SKM-1 treated with dmso at 0.1 percent for 144 hours (cell line): ENCODE measurements at regions not wholly inside any gene's neighbourhood (a gene's known extent, or its start where the extent isn't known, plus 50 kb on each side); places are given as distances from the start of the nearest gene placed in this dataset.
A peak's percentile ranks its signal among the peaks of the same experiment; 100 is the strongest.

Experiments
- DNase-seq: peaks from one replicate; lab custom pipeline; 2025; ENCODE audit not compliant: unreplicated experiment; lab: John Stamatoyannopoulos, UW

DNA sequence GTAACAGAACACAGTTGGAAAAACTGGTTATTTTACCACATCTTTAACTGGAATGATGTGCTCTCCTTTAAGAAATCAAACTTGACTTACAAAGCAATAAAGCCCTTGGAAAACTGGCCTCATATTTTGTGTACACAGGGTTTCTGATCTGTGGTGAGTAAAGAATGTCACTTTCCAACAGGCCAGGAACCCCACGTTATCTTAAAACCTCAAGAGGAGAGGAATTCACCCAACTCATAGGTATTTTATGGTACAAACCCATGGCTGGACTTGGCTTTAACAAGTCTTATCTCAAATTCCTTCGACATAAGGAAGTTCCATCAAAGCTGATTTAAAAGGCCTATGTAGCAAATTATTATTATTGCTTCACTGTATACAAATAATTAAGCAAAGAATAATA lies 1735.1 kb downstream of the PCDH7 start:
- no peak for DNase-seq

DNA sequence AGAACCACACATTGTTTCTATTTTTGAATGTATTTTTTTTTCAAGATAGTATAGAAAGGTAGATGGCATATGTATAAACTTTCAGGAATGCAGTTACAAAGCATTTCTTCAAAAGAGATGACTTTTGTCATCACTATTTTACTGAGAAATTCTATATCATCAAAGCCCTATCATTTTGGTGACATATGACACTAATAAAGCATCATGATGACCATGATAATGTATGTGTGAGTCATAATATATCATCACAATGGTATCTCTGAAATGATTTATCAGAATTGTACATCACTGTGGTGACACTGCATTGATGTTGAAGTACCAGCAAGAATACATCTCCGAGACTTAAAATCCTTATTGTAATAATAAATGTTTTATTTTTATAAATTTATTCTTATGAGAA lies 1740.8 kb downstream of the PCDH7 start:
- no peak for DNase-seq

DNA sequence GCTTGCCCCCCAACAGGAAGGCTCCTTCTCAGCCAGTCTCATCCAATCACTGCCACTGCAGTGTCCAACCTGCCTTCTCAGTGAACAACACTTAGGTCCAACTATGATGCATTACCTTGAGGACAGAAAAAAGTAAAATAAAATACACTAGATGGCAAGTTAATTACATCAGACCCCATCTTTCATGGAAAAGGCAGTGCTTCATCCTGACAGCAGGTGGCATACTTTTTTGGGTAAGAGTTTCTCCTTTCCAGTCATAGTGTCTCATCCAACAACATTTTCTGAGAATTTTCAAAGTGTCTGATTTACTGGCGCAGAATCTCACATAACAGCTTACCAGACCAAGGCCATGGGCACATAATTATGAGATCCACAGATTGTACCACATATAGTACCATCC lies 1742.8 kb downstream of the PCDH7 start:
- peak; percentile 3 for DNase-seq

DNA sequence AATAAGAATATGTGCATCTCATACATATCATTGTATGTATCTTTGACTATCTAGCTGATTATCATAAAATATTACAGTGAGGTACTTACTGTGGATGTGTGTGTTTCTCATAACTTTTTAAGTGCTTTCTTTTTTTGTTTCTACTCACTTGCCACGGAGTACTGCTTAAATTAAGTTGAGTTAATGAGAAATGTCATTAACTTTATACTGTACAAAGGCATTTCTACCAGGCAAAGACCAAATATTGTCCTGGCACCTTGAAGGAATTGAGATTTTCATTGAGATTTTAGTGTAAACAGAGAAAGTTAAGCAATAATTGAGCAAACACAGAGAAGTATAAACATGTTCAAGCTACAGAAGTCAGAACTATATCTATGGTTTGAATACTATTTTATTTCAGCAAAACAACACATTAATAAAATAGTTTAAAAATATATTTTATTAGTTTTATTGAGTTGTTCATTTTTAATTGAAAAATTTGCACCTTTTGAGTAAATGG lies 1750.0 kb downstream of the PCDH7 start:
- DNase-seq = no peak

DNA sequence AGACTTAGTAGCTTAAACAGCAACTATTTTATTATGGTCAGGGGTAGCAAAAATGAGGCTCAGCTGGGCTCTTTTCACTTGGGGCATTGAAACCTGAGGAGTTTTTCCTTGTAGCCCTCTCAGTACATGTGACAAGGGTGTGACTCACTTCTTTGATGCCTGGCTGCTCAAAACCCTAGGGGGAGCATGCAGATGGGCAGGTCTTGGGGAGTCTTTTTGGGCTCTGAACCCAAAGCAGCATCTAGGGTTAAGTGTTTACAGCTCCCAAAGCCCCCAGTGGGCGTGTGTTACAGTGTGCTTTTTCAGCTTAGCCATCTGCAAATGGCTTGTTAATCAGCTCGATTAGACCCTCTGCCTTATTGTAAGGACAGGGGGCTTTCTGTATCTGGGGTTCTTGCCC lies 1752.7 kb downstream of the PCDH7 start:
- no peak for DNase-seq

DNA sequence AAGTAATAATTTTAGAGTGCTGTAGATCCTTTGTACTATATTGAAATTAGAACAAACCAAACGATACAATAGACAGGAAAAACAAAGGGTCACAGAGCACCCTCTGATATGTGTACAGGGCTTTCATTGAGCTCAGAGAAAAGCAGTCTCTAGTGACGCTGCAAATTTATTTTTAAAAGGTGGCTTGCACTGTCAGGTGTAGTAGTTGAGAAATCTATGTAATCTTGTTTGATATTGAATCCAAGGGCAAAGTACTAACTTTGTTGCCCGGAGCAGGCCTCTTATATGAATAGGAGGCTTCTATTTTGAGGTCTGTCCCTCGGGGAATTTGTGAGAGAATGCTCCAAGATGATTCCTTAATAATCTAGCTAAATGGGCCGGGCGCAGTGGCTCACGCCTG lies 1755.5 kb downstream of the PCDH7 start:
- no peak for DNase-seq

DNA sequence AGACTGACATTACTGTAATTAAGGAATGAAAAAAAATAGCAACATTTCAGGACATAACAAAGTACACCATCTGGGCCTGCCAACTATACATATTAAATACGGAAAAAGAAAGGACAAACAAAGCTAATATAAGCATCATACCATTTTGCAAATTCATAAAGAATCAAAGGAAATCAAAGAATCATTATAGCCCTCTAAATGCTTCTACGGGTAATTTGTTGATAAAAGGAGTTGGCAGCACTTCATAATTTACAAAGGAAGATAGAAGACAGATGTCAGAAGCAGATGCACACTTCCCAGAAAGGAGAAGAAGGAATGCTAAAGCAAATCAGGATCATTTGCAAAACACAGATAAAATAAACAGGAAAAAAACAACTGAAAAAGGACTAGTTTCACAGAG lies 1757.3 kb downstream of the PCDH7 start:
- no peak for DNase-seq

DNA sequence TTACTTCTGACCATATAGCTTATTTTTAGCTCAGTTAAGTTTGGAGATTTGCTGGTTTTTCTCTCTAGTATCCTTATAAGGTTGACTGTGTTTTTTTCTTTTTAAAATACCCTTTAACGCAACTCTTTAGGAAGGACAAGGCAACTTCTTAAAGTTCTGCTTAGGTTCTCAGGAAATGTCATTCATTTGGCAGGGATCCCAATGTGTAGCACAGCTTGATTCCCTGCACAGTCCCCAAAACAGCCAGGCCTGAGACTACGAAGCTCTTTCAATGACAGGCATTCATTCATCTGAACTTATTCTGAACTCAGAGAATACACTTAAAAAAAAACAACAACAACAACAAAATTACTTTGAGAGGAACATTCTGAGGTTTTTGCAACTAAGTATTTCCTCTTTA lies 1765.8 kb downstream of the PCDH7 start:
- DNase-seq = no peak

DNA sequence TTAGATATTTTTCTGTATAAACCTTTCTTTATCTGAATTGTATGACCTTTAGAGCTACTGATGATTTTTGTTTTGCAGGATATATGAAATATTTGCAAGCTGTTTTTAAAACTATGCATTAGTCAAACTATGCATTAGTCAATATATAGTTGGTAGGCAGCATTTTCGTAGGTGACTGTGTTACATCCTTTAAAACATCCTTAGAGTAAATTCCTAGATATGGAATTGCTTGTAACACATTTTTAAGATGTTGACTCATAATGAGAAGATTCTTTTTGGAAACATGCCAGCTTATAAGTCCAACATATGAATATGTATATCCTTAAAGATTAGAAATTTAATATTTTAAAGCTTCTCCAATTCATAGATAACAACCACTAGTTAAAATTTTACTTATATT lies 1768.5 kb downstream of the PCDH7 start:
- no peak for DNase-seq

DNA sequence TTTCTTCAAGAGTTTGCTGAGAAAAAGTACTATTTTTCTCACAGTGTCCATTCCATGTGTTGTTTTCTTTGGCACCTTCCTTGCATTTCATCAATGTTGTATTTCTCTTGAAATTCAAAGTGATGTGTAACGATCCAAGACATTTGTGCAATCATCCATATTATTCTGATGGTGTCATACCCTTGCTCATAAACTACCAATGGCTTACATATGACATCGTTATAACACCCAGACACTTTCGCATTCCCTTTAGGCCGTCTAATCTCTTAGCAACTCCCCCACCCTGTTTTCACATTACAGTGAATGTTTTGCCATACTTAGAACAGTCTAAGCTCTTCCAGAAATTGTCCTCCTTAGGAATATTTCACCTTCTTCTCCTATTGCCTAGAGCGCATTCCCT lies 1779.0 kb downstream of the PCDH7 start:
- no peak for DNase-seq

DNA sequence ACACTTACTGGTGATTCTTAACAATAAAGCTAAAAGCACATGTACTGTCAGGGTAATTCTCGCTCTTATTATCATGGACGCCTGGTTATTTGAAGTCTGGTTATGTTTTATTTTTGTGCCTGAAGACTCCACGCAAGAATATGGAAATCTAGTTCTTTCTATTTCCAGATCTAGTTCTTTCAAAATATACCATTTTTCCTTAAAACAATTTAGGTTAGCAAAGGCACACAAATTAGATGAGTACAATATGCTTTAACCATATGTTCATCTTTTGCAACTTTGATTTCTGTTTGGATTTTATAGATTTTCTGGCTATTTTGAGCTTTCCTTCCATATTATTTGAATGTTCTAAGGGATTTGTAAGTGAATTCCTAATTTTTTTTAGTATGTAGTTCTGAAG lies 1783.1 kb downstream of the PCDH7 start:
- DNase-seq = no peak

DNA sequence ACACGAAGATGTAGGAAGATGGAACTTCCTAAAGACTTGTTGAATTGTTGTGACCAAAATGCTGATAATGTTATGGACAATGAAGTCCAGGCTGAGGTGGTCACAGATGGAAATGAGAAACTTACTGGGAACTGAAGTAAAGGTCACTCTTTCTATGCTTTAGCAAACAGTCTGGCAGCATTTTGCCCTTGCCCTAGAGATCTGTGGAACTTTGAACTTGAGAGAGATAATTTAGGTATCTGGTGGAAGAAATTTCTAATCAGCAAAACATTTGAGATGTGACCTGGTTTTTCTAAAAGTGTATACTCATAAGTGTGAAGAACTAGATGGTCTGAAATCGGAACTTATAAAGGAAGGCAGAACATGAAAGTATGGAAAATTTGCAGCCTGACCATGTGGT lies 1785.9 kb downstream of the PCDH7 start:
- no peak for DNase-seq

DNA sequence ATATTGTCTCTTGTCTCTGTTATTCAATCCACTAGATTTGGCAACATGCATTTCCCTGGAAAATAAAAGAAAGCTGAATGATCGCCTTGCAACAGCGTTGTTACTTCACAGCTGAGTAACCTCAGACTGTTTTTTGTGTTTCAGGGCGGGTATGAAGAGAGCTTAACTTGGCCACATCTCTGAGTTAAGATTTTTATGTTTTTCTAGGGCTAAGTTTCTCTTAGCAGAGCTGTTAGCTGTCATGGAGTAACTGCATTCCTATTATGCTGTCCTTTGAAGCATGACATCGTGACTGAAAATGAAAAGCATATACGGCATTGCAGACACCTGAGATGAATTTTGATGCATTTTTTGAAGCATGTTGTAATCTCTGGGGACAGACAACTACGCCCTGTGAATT lies 1798.9 kb downstream of the PCDH7 start:
- DNase-seq = no peak

DNA sequence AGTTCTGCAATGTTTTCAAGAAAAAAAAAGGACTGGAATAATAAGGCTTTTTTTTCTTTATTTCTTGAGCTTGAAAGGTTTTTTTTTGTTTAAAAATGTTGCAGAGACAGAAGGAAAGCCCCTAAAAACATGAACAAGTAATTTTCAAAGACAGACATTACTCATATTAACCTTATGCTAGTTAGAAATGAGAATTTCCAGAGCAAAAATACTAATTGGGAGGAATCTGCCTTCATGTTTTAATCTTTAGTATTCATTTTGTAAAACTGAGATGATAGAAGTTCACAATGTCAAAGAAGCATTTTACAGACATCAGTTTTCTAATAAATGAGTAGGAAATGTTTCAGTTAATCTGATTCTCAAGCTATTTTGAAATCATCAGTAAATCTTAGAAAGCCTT lies 1805.3 kb downstream of the PCDH7 start:
- no peak for DNase-seq

DNA sequence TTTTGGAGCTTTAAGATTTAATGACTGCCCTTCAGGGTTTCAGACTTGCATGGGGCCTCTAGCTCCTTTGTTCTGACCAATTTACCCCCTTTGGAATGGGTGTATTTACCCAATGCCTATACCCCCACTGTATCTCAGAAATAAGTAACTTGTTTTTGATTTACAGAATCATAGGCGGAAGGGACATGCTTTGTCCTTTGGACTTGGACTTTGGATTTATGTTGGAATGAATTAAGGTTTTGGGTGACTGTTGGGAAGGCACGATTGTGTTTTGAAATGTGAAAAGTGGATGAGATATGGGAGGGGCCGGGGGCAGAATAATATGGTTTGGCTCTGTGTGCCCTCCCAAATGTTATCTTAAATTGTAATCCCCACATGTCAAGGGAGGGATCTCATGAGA lies 1824.7 kb downstream of the PCDH7 start:
- DNase-seq = no peak

DNA sequence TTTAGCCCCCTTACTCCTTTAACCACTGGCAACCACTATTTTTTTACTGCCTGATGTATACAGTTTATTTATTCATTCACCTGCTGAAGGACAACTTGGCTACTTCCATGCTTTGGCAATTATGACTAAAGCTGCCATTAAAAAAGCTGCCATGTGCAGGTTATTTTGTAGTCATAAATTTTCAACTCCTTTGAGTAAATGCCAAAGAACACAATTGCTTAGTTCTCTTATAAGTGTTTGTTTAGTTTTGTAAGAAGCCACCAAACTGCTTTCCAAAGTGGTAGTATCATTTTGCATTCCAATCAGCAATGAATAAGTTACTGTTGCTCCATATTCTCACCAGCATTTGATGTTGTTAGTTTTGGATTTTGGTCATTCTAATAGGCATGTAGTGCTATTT lies 1831.8 kb downstream of the PCDH7 start:
- DNase-seq = no peak

DNA sequence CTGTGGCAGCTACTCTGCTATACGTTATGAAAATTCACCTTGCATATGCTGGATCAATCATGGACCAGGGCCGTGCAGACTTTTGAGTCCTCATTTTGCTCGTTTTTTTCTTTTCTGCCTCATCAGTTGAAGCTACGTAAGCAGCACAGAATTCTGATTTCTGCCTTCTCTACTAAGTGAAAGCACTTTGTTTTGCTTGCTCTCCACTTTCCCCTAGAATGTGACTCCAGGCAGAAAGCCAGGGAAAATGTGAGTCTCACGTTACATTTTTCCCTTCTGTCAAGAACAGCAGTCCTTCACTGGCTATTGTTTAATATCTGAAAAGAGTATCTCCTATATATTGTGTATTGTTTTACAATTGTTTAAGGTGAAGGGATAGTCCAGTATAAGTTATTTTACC lies 1840.1 kb downstream of the PCDH7 start:
- DNase-seq = no peak

DNA sequence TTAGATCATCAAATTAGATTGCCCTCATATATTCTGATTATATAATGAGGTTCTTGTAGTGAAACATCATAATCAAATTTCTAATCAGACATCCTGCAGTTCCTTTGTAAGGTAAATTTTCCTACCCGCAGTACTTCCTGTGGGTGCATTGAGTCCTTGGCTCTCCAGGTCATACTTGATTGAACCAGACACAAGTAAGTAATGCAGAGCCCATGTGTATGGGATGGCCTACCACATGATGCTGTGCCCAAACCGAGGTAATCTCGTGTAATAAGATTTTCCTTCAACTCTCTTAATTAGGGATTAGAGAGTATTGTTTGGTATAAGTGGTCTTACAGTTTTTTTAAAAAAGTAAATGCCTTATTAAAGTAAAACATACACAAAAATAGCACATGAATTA lies 1841.8 kb downstream of the PCDH7 start:
- DNase-seq = no peak

DNA sequence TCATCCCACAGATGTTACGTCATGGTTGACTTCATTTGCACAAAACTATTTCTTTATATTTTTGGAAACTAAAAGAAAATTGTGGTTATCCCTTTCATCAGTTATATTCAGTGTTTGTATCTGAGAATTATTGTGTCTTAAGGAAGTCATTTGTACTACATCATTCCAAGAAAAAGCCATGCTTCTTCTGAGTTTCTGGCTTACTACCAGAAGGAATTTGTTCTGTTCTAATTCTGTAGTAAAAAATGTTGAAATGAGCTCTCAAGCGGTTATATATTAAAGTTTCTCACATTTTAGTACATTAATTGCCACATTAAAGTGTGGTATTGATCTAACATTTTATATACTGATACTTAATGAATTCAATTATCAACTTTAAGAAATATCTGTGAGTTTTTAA lies 1844.5 kb downstream of the PCDH7 start:
- DNase-seq = no peak

DNA sequence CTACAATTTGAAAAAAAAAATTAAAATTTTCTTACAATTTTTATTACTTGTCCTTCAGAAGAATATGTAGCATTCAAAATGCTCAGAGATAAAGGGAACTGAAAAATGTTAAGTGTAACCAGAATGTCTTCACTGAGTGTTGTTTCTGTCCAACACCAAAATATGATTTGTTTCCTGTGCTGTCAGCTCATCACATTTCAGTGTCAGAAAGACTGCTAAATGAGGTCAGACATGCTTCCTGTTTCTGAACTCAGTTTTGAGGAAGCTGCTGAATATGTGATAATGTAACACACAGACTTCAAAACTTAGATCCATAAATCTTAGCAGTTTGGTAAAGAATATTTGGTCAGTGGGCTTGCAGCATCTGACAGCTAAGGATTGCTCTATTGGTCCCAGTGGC lies 1849.7 kb downstream of the PCDH7 start:
- DNase-seq = peak; percentile 97

DNA sequence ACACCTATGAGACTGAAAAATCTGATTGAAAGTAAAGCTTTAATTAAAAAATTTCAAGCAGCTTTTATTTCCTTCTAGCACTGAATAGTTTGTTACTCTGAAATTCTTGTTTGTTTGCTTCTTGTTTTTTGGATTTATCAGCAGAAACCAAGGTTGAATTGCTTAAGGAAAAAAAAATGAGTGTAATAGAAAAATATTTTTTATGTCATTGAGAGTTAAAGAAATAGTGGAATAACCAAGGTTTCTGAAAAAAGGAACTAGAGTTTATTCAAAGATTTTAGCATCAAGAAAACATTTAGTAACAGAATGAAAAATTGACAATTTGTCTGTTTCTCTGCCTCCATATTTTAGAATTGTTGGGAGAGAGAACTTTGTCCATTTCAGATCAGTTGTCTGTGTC lies 1852.2 kb downstream of the PCDH7 start:
- DNase-seq = no peak

DNA sequence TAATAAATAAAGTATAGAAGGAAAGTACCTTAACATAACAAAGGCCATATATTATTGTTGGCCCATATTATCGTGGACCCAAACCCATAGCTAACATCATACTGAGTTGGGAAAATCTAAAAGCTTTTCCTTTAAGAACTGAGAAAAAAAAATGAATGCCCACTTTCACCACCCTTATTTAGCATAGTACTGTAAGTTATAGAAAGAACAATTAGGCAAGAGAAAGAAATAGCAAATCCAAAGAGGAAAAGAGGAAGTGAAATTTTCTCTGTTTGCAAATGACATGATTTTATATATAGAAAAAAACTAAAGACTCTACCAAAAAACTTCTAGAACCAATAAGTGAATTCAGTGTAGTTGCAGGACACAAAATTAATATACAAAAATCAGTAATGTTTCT lies 1854.6 kb downstream of the PCDH7 start:
- DNase-seq = peak; percentile 48

DNA sequence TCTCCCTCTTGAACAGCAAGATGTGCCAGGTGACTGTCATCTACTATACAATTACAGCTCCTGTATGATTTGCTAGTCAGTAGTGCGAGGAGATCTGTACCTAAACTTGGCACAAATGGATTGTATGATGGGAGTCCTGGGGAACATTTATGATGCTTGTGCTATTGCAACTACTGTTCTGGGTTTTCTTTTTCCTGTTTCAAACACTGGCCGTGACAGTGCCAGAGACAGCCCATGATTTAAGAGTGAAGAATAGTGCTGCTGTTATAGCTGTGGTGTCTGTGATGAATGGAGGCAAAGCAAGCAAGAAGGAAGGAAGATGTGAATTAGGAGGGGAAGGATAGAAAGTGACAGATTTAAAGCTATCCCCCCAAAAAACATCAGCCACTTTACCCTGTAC lies 1868.9 kb downstream of the PCDH7 start:
- no peak for DNase-seq

DNA sequence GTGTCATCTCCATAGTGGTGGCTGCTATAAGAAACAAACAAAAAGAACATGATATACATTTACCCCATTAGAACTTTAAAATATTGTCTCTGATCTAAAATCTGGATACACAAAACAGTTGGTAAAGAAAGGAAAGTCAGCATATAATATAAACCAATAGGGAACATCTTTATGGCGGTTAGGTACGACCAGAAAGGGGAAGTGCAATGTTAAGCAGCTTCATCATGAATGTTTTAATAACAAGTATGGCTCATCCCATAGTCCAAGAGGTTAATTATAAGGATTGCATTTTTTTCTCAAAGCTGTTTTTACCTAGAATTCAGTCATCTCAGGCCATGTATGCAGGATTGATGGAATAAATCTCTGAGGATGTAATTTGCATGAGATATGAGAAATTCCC lies 1869.7 kb downstream of the PCDH7 start:
- no peak for DNase-seq
